B cell (primary cell): ENCODE measurements at regions not wholly inside any gene's neighbourhood (a gene's known extent, or its start where the extent isn't known, plus 50 kb on each side); places are given as distances from the start of the nearest gene placed in this dataset.

Source experiments
- ATAC-seq: fragments of 200-7000 bp; cut with Tn5 transposase; one replicate; pipeline ENCODE4 v1.10.0; 2021; ENCODE audit warnings: low read depth, mild to moderate bottlenecking, moderate number of reproducible peaks, moderate library complexity
- CTCF ChIA-PET: fragments of 350-600 bp; sonication (Branson Sonifier 250); formaldehyde crosslinking; loops from one replicate; lab custom pipeline; 2021; ENCODE audit warnings: antibody characterized with exemption, inconsistent platforms; lab: Charles Lee
- POLR2A ChIA-PET: fragments of 350-600 bp; sonication (Branson Sonifier 250); formaldehyde crosslinking; loops from one replicate; lab custom pipeline; 2021; ENCODE audit warnings: antibody characterized with exemption; lab: Charles Lee
- DNase-seq: peaks from one replicate; pipeline ENCODE4 v3.0.0; 2013
- H2AFZ ChIP-seq: 2 replicates; pipeline ENCODE4 v1.6.1; 2012; ENCODE audit warnings: mild to moderate bottlenecking, low read depth, low read length; ENCODE audit not compliant: insufficient read depth, poor library complexity, severe bottlenecking
- H3K27ac ChIP-seq, 2 donors: 1 replicate in 1 of 2; 2 replicates in 1 of 2; pipeline ENCODE4 v1.5.1; 2012 to 2013; ENCODE audit warnings: low read length in 2 of 2, mild to moderate bottlenecking in 2 of 2, moderate library complexity in 1 of 2
- H3K27me3 ChIP-seq, 4 experiments: fragments of 200-600 bp in 1 of 4; sonication (generic) in 1 of 4; replicated peaks in 1 of 4; 1 replicate in 2 of 4; 2 replicates in 2 of 4; pipeline versions ENCODE4 v1.6.1 to v1.7.0; 2013 to 2016; ENCODE audit warnings: low read length in 3 of 4, mild to moderate bottlenecking in 2 of 4, mixed read lengths in 1 of 4, moderate library complexity in 1 of 4; ENCODE audit not compliant: insufficient read depth in 4 of 4, control insufficient read depth in 3 of 4; ENCODE audit errors: control extremely low read depth in 1 of 4
- H3K36me3 ChIP-seq, 2 experiments: replicated peaks in 1 of 2; 1 replicate in 1 of 2; 2 replicates in 1 of 2; pipeline versions ENCODE4 v1.6.1 to v1.7.1; 2013; ENCODE audit warnings: low read length in 1 of 2; ENCODE audit not compliant: insufficient read depth in 2 of 2, control insufficient read depth in 1 of 2; ENCODE audit errors: control extremely low read depth in 1 of 2, extremely low read depth in 1 of 2
- H3K4me1 ChIP-seq, 2 donors: fragments of 200-600 bp in 1 of 2; sonication (generic) in 1 of 2; 1 replicate in 1 of 2; 2 replicates in 1 of 2; pipeline versions ENCODE4 v1.5.1 to v1.6.1; 2013 to 2017; ENCODE audit warnings: low read length in 2 of 2; ENCODE audit not compliant: control insufficient read depth in 2 of 2, insufficient read depth in 2 of 2
- H3K4me2 ChIP-seq: replicated peaks from 2 replicates; pipeline ENCODE3; 2012; ENCODE audit warnings: mild to moderate bottlenecking, low read depth, low read length; ENCODE audit not compliant: poor library complexity, severe bottlenecking
- H3K4me3 ChIP-seq, 5 experiments: fragments of 200-600 bp in 1 of 5; sonication (generic) in 1 of 5; 1 replicate in 3 of 5; 2 replicates in 2 of 5; pipeline versions ENCODE4 v1.5.1 to v1.7.0; 2011 to 2016; ENCODE audit warnings: low read length in 4 of 5, mild to moderate bottlenecking in 4 of 5, low read depth in 2 of 5, control low read depth in 1 of 5, moderate library complexity in 1 of 5; ENCODE audit not compliant: insufficient read depth in 1 of 5; ENCODE audit errors: control extremely low read depth in 1 of 5, extremely low read depth in 1 of 5
- H3K79me2 ChIP-seq: fragments of 200-600 bp; sonication (generic); one replicate; pipeline ENCODE4 v1.6.0; 2016; ENCODE audit warnings: low read length; ENCODE audit not compliant: control insufficient read depth, insufficient read depth
- H3K9ac ChIP-seq: fragments of 200-600 bp; sonication (generic); 2 replicates; pipeline ENCODE4 v1.6.1; 2017; ENCODE audit warnings: mild to moderate bottlenecking, low read length, moderate library complexity
- H3K9me3 ChIP-seq, 3 donors: one replicate each; pipeline versions ENCODE4 v1.6.1 to v1.7.1; 2013; ENCODE audit warnings: low read length in 2 of 3; ENCODE audit not compliant: control insufficient read depth in 2 of 3, insufficient read depth in 1 of 3; ENCODE audit errors: control extremely low read depth in 1 of 3
- H4K20me1 ChIP-seq: 2 replicates; pipeline ENCODE4 v1.6.0; 2012; ENCODE audit warnings: mild to moderate bottlenecking, low read length; ENCODE audit not compliant: insufficient read depth, control insufficient read depth, poor library complexity, severe bottlenecking
- H3K27ac Mint-ChIP-seq: one replicate; pipeline ENCODE4 v1.8.0; 2021; ENCODE audit warnings: mixed read lengths
- H3K27me3 Mint-ChIP-seq: one replicate; pipeline ENCODE4 v1.8.0; 2021; ENCODE audit warnings: mixed read lengths
- H3K4me1 Mint-ChIP-seq: one replicate; pipeline ENCODE4 v1.8.0; 2021; ENCODE audit warnings: mixed read lengths
- H3K4me3 Mint-ChIP-seq: one replicate; pipeline ENCODE4 v1.8.0; 2021; ENCODE audit warnings: mixed read lengths
- H3K9me3 Mint-ChIP-seq: one replicate; pipeline ENCODE4 v1.8.0; 2022; ENCODE audit warnings: mixed read lengths; ENCODE audit not compliant: insufficient read depth
- CTCF ChIP-seq: fragments of 200-600 bp; IDR thresholded peaks from one replicate; pipeline ENCODE4 v1.8.0; 2022; ENCODE audit warnings: antibody characterized with exemption, mild to moderate bottlenecking
- EZH2 ChIP-seq: IDR thresholded peaks from 2 replicates; pipeline ENCODE4 v1.6.1; 2012; ENCODE audit warnings: borderline replicate concordance, low read depth, mild to moderate bottlenecking, moderate library complexity, low read length; ENCODE audit not compliant: insufficient read depth, poor library complexity, severe bottlenecking
- WGBS: methylation state at CpG from one replicate; pipeline ENCODE4 v1.1.5; 2013; ENCODE audit warnings: missing lambda C conversion rate; ENCODE audit not compliant: insufficient coverage; 5-methylcytosine and 5-hydroxymethylcytosine counted together
- intact Hi-C: fragments of 100-400 bp; cut with micrococcal nuclease; formaldehyde crosslinking; loops from one replicate; pipeline ENCODE4 v1.10.0; 2022

GRCh38 chr5:56309262-56309826 lies 76.2 kb upstream of the ANKRD55 start:
- Histone ChIP-seq H3K9me3 (peaks cover 0 to 8% (median 0%) of the 10 kb centered on the region in 3 donors), H3K27me3 (no peaks in the 10 kb centered on the region), H3K4me2 (no peak overlapping the region), H2AFZ (no peak overlapping the region), H3K27ac (no peak overlapping the region), H4K20me1 (no peaks in the 10 kb centered on the region), H3K36me3 (no peaks in the 10 kb centered on the region), H3K4me3 (no peak overlapping the region), H3K9ac (no peak overlapping the region), H3K4me1 (peaks cover 6 to 13% of the 10 kb centered on the region in 2 donors), H3K79me2 (no peaks in the 10 kb centered on the region)
- Mint-ChIP-seq H3K27ac (no peak overlapping the region), H3K27me3 (no peaks in the 10 kb centered on the region), H3K4me1 (peaks cover 21% of the 10 kb centered on the region), H3K4me3 (no peak overlapping the region), H3K9me3 (peaks cover 8% of the 10 kb centered on the region)
- TF ChIP-seq CTCF, result no peak
- TF ChIP-seq EZH2, result no peak
- CTCF ChIA-PET, result interaction anchor here (1.3 to 2.2 kb wide), 2 partner anchors 38 to 526 kb away, joined by 3 to 9 read pairs; no protein-coding TSS in a partner anchor
- DNase-seq, result no peak
- 96% methylated on average over 2 of the region's 2 CpGs for WGBS
- intact Hi-C loops, result no loop called here
- ATAC-seq, result no peak
- POLR2A ChIA-PET, result no interaction called here

- no CpG with 5 or more reads among the region's 1 CpG for WGBS
Measured at GRCh38 chr5:56307714-56308333, 74.7 kb upstream of the ANKRD55 start.

More at GRCh38 chr5:56307714-56308333, 74.7 kb upstream of the ANKRD55 start:
- ATAC-seq, result no peak
- Histone ChIP-seq H3K27ac (no peak overlapping the region), H3K79me2 (no peaks in the 10 kb centered on the region), H3K9ac (no peak overlapping the region), H3K4me3 (no peak overlapping the region), H3K4me1 (peaks cover 6 to 8% of the 10 kb centered on the region in 2 donors), H3K9me3 (peaks cover 0 to 8% (median 0%) of the 10 kb centered on the region in 3 donors), H2AFZ (no peak overlapping the region), H3K4me2 (no peak overlapping the region), H3K27me3 (no peaks in the 10 kb centered on the region), H3K36me3 (no peaks in the 10 kb centered on the region), H4K20me1 (no peaks in the 10 kb centered on the region)
- intact Hi-C loops, result no loop called here
- DNase-seq, result no peak
- no peak overlapping the region for H3K27ac Mint-ChIP-seq
- H3K9me3 Mint-ChIP-seq, result peaks cover 8% of the 10 kb centered on the region
- TF ChIP-seq EZH2 (no peak), CTCF (no peak)
- POLR2A ChIA-PET, result no interaction called here
- peaks cover 10% of the 10 kb centered on the region for H3K4me1 Mint-ChIP-seq
- no peak overlapping the region for H3K4me3 Mint-ChIP-seq
- CTCF ChIA-PET, result no interaction called here
- no peaks in the 10 kb centered on the region for H3K27me3 Mint-ChIP-seq
